Uterus (tissue), 3 donors: ENCODE measurements at regions not wholly inside any gene's neighbourhood (a gene's known extent, or its start where the extent isn't known, plus 50 kb on each side); places are given as distances from the start of the nearest gene placed in this dataset.

Experiments
- DNase-seq, 2 donors: peaks; one replicate each; pipeline ENCODE4 v3.0.0-alpha.2; 2019 to 2020
- H3K27ac ChIP-seq, 2 donors: fragments of 200-600 bp; sonication (generic); 1 replicate in 1 of 2; 2 replicates in 1 of 2; pipeline ENCODE4 v1.5.1; 2016 to 2018
- H3K27me3 ChIP-seq, 2 donors: fragments of 200-600 bp; sonication (generic); one replicate each; pipeline ENCODE4 v1.5.1; 2018 to 2019; ENCODE audit warnings: control low read depth in 1 of 2
- H3K36me3 ChIP-seq, 2 donors: fragments of 200-600 bp; sonication (generic); one replicate each; pipeline ENCODE4 v1.5.1; 2019; ENCODE audit warnings: control low read depth in 1 of 2
- H3K4me1 ChIP-seq, 2 donors: fragments of 200-600 bp; sonication (generic); one replicate each; pipeline ENCODE4 v1.5.1; 2018 to 2019; ENCODE audit warnings: control low read depth in 1 of 2
- H3K4me3 ChIP-seq, 2 donors: fragments of 200-600 bp; sonication (generic); 1 replicate in 1 of 2; 2 replicates in 1 of 2; pipeline ENCODE4 v1.5.1; 2018 to 2019; ENCODE audit warnings: mild to moderate bottlenecking in 1 of 2
- H3K9me3 ChIP-seq, 2 donors: fragments of 200-600 bp; sonication (generic); one replicate each; pipeline ENCODE4 v1.5.1; 2019; ENCODE audit warnings: control low read depth in 1 of 2
- POLR2A ChIP-seq, 2 donors: fragments of 450-650 bp; IDR thresholded peaks; one replicate each; pipeline ENCODE4 v1.6.1; 2016; ENCODE audit warnings: antibody characterized with exemption in 2 of 2, mild to moderate bottlenecking in 1 of 2, moderate library complexity in 1 of 2
- intact Hi-C: fragments of 100-400 bp; cut with DNase I; formaldehyde crosslinking; loops from one replicate; pipeline ENCODE4 v1.15.1; 2023; ENCODE audit warnings: low total_unique reads
- TF ChIP-seq, protein P1 (sequence below), 4 experiments: fragments of 200-600 bp in 2 of 4; fragments of 450-650 bp in 2 of 4; sonication (generic) in 2 of 4; IDR thresholded peaks; one replicate each; pipeline ENCODE4 v1.5.1; 2016 to 2019; ENCODE audit warnings: antibody characterized with exemption in 4 of 4, mild to moderate bottlenecking in 2 of 4, moderate library complexity in 1 of 4
- donor health status: DM: yes; HTN: yes; CAD: no.

DNA sequence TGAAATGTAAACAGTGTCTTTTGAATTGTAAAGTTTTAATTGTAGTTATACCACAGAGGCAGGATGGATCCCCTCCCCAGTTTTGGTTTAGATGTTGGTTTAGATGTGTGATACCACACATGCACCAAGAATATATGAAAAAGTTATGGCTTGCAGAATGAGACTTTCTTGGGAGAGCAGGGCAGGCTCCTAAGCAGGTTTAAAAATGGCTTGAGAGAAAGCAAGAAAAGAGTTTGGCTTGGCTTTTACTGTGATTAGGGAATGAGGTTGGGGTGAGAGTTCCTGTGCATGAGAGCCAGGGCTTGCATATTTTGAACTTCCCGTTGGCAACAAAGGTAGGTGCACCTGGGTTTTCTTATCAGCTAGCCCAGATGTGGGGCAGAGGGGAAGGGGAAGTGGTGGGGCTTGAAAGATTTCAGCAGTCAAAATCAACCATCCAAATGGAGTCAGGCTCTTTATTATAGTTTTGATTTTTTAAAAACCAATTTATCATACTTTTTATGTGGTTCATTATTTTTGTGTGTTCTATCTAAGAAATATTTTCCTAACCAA lies 246.9 kb downstream of the MTX2 start:
- H3K9me3 ChIP-seq: no peaks in the 10 kb centered on the region
- H3K4me1 ChIP-seq: no peaks in the 10 kb centered on the region

DNA sequence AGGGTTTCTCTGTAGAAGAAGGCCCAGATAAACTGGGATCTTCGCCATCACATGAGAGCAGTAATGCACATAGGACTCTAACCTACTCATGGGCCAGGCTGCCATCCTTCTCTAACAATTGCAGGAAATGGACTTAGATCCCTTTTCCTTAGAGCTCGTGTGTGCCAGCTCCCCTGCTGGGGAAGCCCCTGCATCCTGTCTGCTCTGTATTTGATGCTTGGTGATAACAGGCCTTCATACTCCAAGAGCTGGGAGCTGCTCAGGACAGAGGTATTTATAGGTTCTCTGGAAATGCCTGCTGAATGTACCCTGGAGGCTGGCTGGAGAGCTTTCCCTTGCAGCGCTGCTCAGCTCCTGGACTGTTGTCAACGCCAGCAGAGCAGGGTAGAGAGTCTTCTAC lies 249.6 kb downstream of the MTX2 start:
- H3K36me3 ChIP-seq: no peaks in the 10 kb centered on the region
- DNase-seq: peak in 1 of 2 donors; percentile 49
- H3K4me3 ChIP-seq: no peak overlapping the region
- no peak for TF ChIP-seq POLR2A (IDR thresholded peaks at IDR 0.05)
- TF ChIP-seq, protein P1, sequence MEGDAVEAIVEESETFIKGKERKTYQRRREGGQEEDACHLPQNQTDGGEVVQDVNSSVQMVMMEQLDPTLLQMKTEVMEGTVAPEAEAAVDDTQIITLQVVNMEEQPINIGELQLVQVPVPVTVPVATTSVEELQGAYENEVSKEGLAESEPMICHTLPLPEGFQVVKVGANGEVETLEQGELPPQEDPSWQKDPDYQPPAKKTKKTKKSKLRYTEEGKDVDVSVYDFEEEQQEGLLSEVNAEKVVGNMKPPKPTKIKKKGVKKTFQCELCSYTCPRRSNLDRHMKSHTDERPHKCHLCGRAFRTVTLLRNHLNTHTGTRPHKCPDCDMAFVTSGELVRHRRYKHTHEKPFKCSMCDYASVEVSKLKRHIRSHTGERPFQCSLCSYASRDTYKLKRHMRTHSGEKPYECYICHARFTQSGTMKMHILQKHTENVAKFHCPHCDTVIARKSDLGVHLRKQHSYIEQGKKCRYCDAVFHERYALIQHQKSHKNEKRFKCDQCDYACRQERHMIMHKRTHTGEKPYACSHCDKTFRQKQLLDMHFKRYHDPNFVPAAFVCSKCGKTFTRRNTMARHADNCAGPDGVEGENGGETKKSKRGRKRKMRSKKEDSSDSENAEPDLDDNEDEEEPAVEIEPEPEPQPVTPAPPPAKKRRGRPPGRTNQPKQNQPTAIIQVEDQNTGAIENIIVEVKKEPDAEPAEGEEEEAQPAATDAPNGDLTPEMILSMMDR (IDR thresholded peaks at IDR 0.05): no peak
- no peaks in the 10 kb centered on the region for H3K27me3 ChIP-seq
- H3K27ac ChIP-seq: no peak overlapping the region
- no peaks in the 10 kb centered on the region for H3K9me3 ChIP-seq
- intact Hi-C loops: no loop called here
- no peaks in the 10 kb centered on the region for H3K4me1 ChIP-seq

More for the DNA sequence above, 246.9 kb downstream of the MTX2 start:
- no peak overlapping the region for H3K27ac ChIP-seq
- no peaks in the 10 kb centered on the region for H3K27me3 ChIP-seq
- intact Hi-C loops: no loop called here
- no peak overlapping the region for H3K4me3 ChIP-seq
- no peak for DNase-seq
- no peak for TF ChIP-seq POLR2A (IDR thresholded peaks at IDR 0.05)
- TF ChIP-seq, protein P1 (IDR thresholded peaks at IDR 0.05): no peak
- no peaks in the 10 kb centered on the region for H3K36me3 ChIP-seq

DNA sequence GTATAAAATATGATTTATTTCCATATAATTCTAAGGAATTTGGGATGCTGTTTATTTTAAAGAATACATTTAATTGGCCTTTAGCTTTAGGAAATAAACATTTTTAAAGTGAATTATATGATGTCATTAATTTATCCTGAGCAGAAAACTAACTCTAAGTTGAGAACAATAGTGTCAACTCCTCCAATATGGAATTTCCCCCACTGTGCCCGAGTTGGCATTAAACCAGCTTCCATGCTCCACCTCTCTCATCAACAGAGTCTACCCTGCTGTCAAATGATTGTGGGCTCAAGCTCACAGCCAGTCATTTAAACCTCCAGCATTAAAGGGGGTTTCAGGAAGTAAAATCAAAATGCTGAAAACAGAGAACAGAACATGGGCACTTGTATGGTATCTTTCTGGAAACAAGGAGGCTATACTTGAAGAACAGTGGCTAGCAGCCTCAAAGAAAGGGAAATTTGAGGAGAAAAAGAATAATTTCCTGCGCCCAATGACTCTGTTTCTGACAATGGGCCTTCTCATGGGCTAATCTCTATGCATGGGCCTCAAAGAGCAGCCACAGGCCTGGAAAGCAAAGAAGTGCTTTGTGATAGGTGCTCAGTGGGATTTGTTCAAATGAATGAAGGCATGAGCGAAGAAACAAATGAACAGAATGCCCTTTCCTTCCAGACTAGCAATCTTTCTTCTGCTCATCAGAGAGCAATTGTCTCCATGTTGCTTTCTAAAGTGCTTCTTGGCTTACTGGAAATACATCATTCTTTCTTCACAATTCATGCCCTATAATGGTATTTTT lies 252.8 kb downstream of the MTX2 start:
- Histone ChIP-seq H3K4me3 (no peak overlapping the region), H3K4me1 (no peaks in the 10 kb centered on the region), H3K36me3 (no peaks in the 10 kb centered on the region), H3K27me3 (no peaks in the 10 kb centered on the region), H3K9me3 (no peaks in the 10 kb centered on the region), H3K27ac (no peak overlapping the region)
- intact Hi-C loops: no loop called here
- TF ChIP-seq POLR2A (IDR thresholded peaks at IDR 0.05): no peak
- TF ChIP-seq, protein P1 (IDR thresholded peaks at IDR 0.05): no peak
- DNase-seq: no peak

DNA sequence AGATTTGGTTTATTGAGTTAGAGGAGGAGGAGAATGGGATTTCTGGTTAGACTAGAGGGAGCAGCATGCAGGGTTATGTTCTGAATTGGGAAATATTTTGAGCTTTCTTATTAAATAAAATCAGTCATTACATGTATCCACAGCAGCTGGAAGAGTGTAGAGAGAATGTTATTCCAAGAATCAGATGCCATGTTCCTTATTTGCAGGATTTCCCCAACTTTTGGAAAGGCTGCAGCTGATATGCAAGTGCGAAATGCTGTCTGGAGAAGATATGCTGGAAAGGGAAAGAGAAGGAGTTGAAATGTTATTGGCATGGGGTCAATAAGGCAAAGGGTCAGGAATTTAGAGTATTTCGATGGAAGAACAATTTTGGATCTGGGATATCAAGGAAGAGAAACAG lies 255.8 kb downstream of the MTX2 start:
- no peak for DNase-seq
- Histone ChIP-seq H3K9me3 (no peaks in the 10 kb centered on the region), H3K27ac (no peak overlapping the region), H3K36me3 (no peaks in the 10 kb centered on the region), H3K4me1 (no peaks in the 10 kb centered on the region), H3K27me3 (no peaks in the 10 kb centered on the region), H3K4me3 (no peak overlapping the region)
- TF ChIP-seq POLR2A (IDR thresholded peaks at IDR 0.05): no peak
- TF ChIP-seq, protein P1 (IDR thresholded peaks at IDR 0.05): no peak
- intact Hi-C loops: no loop called here
